Activated CD4-positive, CD25-positive, alpha-beta regulatory T cell treated with anti-CD3 and anti-CD28 coated beads, Interleukin-2, amount 50 U/mL, for 24 hours (primary cell): ENCODE measurements at regions not wholly inside any gene's neighbourhood (a gene's known extent, or its start where the extent isn't known, plus 50 kb on each side); places are given as distances from the start of the nearest gene placed in this dataset.
A peak's percentile ranks its signal among the peaks of the same experiment; 100 is the strongest.
"Not testable (repeated sequence)": the region's sequence is repeated elsewhere in the genome, so short reads cannot be mapped to it uniquely, and the experiment has no call there.

Experiments used
- ATAC-seq, 2 donors: fragments of 150-1000 bp; cut with Tn5 transposase; one replicate each; pipeline ENCODE4 v1.10.0; 2021; ENCODE audit warnings: mild to moderate bottlenecking in 1 of 2, moderate library complexity in 1 of 2

- ATAC-seq = no peak
Measured at GRCh38 chr2:44051593-44052347, 56.0 kb upstream of the LRPPRC start.

GRCh38 chr2:44052584-44052983, 56.8 kb upstream of the LRPPRC start:
- no peak for ATAC-seq

GRCh38 chr2:44053052-44053451, 57.3 kb upstream of the LRPPRC start:
- no peak for ATAC-seq

GRCh38 chr2:44053456-44053855, 57.7 kb upstream of the LRPPRC start:
- no peak for ATAC-seq

GRCh38 chr2:44055229-44055628, 59.4 kb upstream of the LRPPRC start:
- ATAC-seq = no peak

- ATAC-seq = no peak
Measured at GRCh38 chr2:44055664-44056063, 59.9 kb upstream of the LRPPRC start.

- ATAC-seq = peak in 1 of 2 donors; percentile 28
Measured at GRCh38 chr2:44056947-44057346, 61.2 kb upstream of the LRPPRC start.

- ATAC-seq = not testable (repeated sequence)
Measured at GRCh38 chr2:44060286-44060685, 64.5 kb upstream of the LRPPRC start.

- ATAC-seq = no peak
Measured at GRCh38 chr2:44060990-44061389, 65.2 kb upstream of the LRPPRC start.

GRCh38 chr2:44061469-44061868, 65.7 kb upstream of the LRPPRC start:
- ATAC-seq = no peak

GRCh38 chr2:44061876-44062275, 66.1 kb upstream of the LRPPRC start:
- ATAC-seq = no peak

GRCh38 chr2:44063033-44063432, 67.2 kb upstream of the LRPPRC start:
- ATAC-seq = no peak

GRCh38 chr2:44064281-44064680, 68.5 kb upstream of the LRPPRC start:
- ATAC-seq = not testable (repeated sequence)

- not testable (repeated sequence) for ATAC-seq
Measured at GRCh38 chr2:44067012-44067790, 71.4 kb upstream of the LRPPRC start.

- not testable (repeated sequence) for ATAC-seq
Measured at GRCh38 chr2:44067791-44068181, 72.0 kb upstream of the LRPPRC start.

GRCh38 chr2:44071454-44072046, 75.8 kb upstream of the LRPPRC start:
- ATAC-seq = no peak

- ATAC-seq = not testable (repeated sequence)
Measured at GRCh38 chr2:44073667-44074066, 77.9 kb upstream of the LRPPRC start.

- ATAC-seq = not testable (repeated sequence)
Measured at GRCh38 chr2:44074795-44075194, 79.0 kb upstream of the LRPPRC start.

GRCh38 chr2:44075541-44075940, 79.8 kb upstream of the LRPPRC start:
- no peak for ATAC-seq

GRCh38 chr2:44077942-44078511, 82.2 kb upstream of the LRPPRC start:
- no peak for ATAC-seq

GRCh38 chr2:44079686-44080085, 83.9 kb upstream of the LRPPRC start:
- ATAC-seq = no peak

GRCh38 chr2:44083054-44083453, 85.6 kb upstream of the PPM1B start:
- no peak for ATAC-seq

- no peak for ATAC-seq
Measured at GRCh38 chr2:44084850-44085249, 83.8 kb upstream of the PPM1B start.
